HK-2 (cell line): ENCODE measurements at regions not wholly inside any gene's neighbourhood (a gene's known extent, or its start where the extent isn't known, plus 50 kb on each side); places are given as distances from the start of the nearest gene placed in this dataset.

Experiments
- DNase-seq: peaks from one replicate; pipeline ENCODE4 v3.0.0-alpha.2; 2018; ENCODE audit not compliant: unreplicated experiment

DNA sequence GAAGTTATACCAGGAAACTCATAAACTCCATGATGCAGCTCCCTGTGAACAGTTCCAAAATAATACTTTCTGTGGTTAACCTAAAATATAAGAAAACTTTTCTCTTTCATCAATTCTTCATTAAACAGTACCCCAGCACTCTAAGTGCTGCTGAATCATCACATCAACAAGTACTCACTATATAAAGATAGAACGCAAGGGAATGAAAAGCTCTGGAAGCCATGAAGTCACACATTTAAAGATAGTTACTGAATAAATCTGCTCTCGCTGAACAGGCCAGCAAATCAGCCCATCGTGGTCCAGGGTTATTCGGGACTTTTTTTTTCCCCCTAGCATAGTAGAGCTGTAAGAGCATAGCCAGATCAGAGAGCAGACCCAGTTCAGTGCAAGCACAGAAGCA, 254.3 kb downstream of the IPMK start:
- DNase-seq: no peak

DNA sequence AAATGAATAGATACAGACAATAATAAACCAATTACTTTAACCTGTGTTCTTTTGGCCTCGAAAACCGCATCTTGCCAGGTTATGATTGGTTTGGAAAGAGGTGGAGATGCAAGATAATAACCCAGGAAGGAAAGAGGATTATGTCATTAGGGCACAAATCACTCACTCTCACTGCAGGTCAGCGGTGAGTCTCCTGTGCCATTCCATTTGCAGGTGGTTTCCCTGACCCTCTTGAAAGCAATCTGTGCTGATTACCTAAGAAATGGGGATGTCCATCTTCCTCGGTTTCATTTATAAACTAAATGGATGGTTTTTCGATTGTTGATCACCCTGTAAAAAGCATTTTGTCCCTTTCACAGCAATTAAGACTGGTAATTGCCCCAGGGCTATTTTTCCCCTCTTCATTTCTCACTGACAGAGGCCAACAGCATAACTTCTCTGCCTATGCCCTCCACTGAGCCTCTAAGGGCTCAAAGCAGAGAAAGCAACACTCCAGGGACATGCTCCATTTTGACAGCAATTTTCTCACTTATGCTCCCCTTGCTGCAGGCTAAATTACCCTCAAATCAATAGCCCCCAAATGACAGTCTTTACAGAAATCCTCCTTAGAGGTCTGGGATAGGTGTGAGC, 257.5 kb downstream of the IPMK start:
- no peak for DNase-seq

DNA sequence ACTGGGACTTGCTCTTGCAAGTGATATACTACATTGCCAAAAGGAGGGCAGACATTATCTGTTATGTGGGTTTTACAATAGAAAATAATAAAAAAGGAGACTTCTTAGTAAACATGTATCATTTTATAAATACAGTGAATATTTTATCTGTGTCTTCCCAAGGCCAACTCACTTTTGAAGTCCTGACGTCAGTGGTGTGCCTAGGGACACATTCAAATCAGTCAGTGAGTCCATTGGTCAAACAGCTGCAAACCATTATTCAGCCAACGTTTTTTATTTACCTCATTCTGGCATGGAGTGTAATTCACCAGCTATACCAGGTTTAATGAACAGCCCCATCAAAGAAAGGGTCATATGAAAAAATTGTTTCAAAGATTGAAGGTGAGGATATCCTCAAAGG, 263.7 kb downstream of the IPMK start:
- DNase-seq: no peak

DNA sequence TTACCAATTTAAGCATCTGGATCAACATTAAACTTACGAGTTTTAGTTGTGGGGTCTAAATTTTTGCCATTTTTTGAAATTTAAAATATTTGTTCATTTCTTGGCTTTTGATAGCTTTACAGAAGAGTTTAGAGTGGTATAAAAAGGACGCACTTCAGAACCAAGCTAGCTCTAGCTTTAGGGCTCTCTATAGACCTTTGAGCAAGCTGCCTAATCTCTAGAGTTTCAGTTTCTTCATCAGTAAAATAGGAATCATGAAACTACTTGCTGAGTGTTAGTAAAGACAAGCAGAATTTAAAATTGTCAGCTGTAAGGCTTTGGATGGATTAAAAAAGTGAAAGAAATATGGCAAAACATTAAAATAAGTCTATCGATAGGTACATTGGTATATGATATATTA, 266.5 kb downstream of the IPMK start:
- DNase-seq: no peak

DNA sequence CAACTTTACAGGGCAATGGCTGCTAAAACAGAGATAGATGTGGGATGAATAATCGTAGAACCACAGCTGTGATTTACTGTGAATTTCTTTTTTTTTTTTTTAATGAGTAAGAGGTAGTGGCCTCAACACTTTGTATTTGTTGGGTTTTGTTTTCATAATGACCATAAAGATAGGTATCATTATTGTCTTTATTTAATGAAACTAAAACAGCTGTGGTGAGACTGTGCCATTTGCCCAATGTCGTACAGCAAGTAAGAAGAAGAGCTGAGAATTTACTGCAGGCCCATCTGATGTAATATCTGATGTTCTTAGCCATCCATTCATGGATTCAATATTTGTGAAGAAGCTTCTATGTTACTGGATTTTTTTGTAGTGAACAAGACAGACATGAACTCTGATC, 271.2 kb downstream of the IPMK start:
- no peak for DNase-seq

DNA sequence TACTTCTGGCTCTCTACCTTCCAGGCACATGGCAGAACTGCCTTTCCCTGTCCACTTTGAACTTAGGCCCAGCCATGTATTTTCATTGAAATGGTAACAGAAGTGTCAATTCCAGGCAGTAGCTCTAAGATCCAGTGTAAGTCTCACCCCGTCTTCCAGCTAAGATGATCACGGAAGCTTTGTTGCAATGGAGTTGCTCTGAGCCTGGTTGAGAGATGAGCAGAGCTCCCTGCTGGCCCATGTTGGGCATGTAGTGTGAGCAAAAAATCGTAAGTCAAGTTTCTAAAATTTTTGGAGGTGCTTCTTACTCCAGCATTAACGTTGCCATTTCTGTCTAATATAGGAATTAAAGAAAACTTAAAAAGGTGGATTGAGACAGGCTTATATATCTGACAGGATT, 274.4 kb downstream of the IPMK start:
- DNase-seq: no peak

DNA sequence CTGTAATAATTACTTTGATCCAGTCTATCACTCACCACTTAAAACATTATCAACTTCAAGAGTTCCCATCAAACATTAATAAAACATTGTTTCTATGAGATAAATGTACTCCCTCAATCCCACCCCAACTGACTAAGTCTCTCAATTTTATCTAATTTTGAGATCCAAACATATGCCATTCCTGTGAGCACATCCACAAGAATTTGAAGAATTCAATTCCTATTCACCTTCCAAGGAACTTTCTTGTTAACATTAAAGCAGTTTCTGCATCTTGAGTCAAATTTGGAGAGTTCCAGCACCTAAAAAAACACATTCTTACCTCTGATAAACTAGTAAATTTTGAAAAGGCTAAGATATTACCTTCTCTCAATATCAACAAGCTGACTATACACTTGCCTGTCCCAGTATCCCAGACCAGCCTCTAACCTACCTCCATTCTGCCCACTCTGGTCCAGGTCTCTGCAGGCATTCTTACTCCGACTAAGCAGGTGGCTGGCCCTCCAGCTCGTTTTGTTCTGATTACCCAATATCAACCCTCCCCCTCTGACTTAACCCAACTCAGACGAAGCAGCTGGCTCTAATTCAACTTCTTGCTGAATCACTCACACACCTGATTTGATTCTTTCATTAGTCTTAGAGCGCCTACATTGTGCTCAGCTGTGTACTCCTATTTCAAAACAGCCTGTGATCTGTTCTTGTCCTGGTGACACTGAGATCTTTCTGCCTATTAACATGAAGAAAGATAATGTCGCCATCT, 275.2 kb downstream of the IPMK start:
- peak; percentile 34 for DNase-seq

DNA sequence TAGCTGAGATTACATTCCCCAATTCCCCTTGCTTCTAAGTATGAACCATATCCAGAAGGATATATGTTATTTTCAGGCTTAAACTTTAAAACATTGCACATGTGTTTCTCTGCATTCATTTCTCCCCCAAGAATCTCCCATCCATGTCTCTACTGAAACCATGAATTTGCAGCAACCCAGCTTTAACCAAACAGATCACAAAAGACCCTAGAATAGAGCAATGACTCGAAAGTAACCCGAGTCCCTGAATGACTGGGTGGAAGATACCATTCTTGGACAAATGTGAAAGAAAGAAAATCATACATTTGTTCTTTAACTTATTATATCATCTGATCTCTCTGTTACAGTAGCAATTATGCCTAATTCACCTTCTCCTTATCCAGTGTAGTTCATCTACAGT, 278.7 kb downstream of the IPMK start:
- DNase-seq: no peak

DNA sequence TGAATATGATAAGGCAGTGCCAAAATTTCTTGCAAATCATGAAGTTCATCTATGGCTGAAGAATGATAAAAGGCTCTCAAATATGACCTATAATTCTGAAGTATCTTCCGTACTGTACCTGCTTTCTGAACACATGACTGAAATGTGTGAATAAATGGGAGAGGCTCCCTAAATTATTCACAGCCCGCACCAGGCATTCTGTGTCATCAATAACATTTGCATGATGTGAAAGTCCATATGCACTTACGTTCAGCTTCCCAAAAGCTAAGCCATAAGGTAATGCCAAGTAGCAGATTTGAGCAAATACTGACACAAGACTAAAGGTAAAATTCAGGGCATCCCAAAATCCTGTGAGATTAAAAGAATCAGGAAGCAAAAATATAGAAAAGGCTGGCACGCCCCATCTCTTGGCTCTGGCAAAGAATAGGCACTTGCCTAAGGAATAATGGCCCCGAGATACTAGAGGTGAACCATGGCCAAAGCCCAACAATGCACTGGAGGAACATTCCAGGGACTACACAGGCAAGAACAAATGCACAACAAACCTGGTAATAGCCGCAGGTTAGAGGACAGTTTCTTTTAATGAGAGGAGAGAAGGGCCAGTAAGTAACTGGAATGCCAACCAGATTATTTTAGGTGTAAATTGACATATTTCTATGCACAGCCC, 280.5 kb downstream of the IPMK start:
- no peak for DNase-seq

DNA sequence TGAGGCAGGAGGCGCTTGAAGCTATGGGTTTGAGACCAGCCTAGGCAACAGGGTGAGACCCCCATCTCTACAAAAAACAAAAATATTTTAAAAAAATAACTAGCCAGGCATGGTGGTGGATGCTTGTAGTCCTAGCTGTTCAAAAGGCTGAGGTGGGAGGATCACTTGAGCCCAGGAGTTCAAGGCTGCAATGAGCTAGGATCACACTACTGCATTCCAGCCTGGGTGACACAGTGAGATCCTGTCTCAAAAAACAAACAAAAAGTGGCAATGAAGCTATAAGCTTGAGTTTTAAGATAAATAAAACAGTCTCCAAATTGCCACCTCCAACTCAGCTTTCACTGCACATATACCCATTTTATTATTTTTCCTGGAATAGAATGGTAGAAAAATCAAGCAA, 281.3 kb downstream of the IPMK start:
- DNase-seq: no peak

DNA sequence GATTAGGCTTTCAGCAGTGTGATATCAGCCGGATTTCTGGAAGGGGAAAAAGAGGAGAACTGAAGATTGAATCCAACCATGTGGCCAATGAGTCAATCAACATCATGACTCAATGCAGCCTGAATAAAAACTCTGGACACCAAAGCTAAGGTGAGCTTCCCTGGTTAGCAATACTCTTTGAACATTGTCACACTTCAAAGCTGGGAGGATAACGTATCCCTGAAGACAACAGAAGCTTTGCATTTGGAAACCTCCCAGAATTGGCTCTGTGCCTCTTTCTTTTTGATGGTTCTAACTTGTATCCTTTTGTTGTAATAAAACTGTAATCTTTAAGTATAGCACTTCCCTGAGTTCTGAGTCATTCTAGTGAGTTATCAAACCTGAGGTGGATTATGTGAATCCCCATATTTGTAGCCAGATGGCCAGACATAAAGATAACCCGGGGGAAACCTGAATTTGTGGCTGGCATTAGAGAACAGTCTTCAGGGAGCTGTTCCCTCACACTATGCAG, 284.4 kb downstream of the IPMK start:
- DNase-seq: no peak

DNA sequence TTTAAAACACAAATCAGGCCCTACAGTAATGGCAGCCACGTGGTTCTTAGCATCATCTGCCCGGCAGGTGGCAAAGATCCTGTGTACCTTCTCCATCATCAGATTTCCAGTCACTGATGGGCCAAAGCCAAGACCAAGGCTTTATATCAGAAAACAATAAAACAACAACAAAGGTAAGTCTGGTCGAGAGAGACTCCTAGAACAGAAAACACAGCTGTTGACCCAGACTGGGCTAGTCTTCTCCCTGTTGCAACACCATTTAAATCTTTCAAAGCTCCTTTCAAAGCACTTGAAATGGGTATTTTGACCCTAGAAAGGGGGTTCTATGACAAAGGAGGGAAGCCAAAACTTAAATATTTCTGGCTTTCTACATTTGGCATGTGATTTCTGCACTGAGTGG, 285.6 kb downstream of the IPMK start:
- no peak for DNase-seq

DNA sequence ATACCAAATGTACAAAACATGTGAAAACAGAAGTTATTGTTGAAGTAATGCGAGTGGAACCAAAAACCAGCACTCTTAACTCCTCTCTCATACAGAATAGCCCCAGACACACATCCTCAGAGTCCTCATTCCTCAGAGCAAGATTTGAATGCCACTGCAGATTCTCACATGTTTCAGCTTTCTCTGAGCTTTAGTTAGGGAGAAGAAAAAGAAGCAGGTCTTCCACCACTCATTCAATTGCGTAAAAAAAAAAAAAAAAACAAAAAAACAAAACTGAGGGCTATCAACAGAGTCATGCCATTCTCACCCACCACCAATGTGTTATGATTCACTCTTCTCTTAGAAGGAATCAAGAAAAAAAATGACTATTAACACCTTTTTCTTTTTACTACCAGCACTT, 287.7 kb downstream of the IPMK start:
- DNase-seq: no peak

DNA sequence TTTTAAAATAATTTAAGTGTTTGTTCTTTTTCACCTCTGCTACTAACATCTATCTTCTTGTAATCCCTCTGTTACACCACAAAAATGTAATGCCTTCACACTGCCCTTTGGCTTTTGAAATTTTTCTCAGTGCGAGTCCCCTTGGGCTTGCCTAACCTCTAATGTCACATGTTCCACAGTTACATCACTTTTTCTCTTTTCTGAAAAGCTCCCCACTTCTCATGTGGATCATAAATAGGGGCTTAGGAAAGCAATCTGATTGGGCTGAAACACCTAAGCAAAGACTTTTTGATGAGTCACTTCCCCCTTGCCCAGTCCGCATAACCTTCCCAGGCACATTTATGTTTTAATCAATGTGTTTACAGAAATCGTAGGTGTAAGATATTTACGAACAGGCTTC, 288.2 kb downstream of the IPMK start:
- DNase-seq: no peak

DNA sequence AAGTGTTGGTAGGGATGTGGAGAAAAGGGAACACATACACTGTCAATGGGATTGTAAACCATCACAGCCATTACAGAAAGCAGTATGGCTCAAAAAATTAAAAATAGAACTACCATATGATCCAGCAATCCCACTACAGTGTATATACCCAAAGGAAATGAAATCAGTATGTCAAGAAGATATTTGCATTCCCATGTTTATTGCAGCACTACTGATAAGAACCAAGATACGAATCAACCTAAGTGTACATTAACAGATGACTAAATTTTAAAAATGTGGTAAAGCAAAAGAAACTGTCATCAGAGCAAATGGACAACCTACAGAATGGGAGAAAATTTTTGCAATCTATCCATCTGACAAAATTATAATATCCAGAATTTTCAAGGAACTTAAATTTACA, 290.4 kb downstream of the IPMK start:
- no peak for DNase-seq

DNA sequence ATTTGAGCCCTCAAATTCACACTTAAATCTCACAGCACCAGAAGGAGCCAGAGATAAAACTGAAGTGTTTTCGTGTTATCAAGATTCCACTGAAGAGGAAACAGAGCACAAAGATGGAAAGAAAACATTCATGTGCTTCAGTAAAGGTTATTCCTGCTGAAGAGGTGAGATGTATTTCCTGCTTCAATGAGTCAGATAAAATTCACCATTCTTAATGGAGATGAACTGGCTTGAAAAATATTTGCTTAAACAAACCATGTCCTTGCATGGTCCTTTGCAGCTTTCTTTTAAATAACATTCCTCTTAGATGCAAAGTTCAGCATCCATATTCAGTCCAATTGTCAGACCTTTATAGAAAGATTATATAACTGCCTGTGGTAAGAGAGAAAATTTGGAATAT, 294.2 kb downstream of the IPMK start:
- DNase-seq: no peak

DNA sequence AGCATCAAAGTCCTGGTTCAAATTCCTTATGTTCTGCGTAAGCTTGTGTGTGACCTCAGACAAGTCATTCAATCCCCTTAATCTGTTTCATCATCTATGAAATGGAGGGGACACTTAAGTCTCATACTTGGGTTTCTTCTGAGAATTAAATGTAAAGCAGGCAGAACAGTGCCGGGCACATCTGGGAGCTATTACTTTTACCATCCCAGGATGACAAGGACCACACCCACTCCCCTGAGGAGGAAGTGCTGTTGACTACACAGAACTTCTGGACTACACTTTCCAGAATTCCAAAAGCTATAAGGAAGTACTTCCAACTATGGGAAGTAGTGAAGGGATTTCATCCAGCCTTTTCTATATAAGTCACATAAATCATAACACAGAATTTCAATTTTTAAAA, 294.9 kb downstream of the IPMK start:
- DNase-seq: no peak

DNA sequence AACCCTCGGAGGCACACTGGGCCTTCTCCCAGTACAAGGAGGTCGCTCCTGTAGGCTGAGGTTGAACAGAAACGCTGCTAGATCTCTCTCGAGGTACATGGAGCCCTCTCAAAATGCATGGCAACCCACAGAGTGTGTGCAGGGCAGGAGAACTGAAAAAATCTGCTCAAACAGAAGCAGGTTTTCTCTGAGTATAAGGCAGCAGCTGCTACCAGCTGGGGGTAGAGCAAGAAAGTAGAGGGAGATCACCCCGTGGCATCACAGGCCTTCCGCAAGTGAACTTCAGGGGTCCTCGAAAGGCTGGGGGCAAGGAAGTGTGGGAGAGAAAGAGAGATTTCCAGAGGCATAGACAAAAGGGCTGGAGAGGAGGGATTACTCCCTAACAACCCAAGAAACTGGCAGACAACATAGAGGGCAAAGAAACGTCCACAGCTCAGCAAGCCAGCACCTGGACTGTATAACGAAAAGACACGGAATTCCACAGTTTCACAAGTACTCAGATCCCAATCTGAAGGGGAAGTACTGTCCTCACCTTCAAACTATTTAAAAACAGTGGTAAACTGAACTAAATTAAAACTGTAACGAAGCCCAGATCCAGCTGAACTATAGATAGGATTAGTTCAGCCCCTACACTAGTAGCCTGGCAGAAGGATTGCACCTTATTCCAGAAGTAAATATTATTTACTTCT, 299.2 kb downstream of the IPMK start:
- DNase-seq: no peak

DNA sequence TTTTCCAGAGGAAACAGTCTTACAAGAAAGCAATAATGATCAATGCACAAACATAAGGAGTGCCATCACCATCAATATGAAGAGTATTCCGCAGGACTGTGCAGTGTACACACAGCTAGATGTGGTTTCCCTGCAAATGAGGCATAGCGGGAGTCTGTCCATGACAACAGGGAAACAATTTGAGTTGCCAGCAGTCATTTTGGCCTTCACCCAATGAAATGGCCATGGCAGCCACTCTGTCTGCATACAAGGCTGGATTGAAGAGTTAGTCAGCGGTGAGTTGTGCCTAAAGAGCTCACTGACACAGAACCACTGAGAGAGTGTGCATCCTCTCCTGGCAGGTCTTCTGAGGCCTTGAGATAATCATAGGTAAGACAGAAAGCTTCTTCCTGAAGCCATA, 303.3 kb downstream of the IPMK start:
- peak; percentile 75 for DNase-seq

DNA sequence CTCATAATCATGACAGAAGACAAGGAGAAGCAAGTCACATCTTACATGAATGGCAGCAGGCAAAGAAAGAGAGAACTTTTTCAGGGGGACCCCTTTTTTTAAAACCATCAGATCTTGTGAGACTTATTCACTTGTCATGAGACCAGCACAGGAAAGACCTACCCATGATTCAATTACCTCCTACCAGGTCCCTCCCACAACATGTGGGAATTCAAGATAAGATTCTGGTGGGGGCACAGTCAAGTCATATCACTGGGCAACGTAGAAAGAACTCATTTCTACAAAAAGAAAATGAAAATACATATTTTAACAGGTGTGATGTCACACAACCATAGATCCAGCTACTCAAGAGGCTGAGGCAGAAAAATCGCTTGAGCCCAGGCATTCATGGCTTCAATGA, 304.1 kb downstream of the IPMK start:
- no peak for DNase-seq

DNA sequence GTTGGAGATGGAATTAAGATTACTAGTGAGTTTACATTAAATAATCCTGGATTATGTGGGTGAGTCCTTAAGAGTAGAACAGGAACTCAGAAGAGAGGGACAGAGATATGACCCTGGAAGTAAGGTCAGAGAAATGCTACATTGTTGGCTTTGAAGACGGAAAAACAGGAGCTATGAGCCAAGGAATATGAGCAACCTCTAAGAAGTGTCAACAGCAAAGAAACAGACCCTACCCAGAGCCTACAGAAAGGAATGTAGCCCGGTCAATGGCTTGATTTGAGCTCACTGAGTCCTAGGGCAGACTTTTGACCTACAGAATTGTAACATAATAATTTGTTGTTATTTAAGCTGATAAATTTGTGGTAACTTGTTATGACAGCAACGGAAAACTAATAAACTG, 304.9 kb downstream of the IPMK start:
- no peak for DNase-seq

DNA sequence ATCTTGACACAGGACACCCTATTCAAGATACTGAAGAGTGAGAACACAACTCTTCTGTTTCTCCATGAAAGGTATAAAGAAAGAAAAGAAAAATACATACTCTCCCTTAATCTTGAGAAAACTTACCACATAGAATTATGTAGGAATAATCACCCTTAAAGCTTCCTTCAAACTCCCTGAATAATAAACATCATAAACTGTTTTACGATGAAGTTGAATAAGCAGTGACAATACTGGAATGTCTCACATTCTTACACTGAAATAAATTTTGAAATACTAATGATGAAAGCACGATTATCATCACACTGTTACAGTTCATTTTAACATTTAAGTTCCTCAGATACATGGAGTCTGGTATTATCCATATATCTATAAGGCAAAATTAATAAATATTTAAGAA, 306.2 kb downstream of the IPMK start:
- DNase-seq: no peak

DNA sequence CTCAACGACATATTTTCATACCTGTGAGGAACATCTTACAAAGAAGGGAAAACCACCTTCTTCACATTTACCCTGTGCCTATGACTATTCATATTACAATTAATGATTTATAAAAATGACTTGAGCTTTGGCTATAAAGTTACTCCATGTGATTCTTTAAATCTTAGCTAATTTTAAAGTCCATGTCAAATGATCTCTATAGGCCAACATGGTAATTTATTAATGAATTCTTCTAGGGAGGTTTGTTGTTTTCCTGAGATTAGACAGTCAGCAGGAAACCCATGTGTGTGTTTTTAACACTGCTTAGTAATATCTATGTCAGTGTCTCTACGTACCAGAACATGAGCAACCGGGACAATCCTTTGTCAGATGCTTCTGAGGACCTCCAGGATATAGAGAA, 307.3 kb downstream of the IPMK start:
- DNase-seq: no peak
